VCaP (cell line): ENCODE measurements at regions not wholly inside any gene's neighbourhood (a gene's known extent, or its start where the extent isn't known, plus 50 kb on each side); places are given as distances from the start of the nearest gene placed in this dataset.

Source experiments
- H3K27ac ChIP-seq: fragments of 450-650 bp; 2 replicates; pipeline ENCODE4 v1.5.1; 2017
- TF ChIP-seq, protein P1 (sequence below): fragments of 450-650 bp; conservative IDR thresholded peaks from 2 replicates; pipeline ENCODE4 v1.5.1; 2017; ENCODE audit warnings: mild to moderate bottlenecking, moderate library complexity

GRCh38 chr11:105233285-105233684, 93.7 kb upstream of the CARD18 start:
- TF ChIP-seq, protein P1, sequence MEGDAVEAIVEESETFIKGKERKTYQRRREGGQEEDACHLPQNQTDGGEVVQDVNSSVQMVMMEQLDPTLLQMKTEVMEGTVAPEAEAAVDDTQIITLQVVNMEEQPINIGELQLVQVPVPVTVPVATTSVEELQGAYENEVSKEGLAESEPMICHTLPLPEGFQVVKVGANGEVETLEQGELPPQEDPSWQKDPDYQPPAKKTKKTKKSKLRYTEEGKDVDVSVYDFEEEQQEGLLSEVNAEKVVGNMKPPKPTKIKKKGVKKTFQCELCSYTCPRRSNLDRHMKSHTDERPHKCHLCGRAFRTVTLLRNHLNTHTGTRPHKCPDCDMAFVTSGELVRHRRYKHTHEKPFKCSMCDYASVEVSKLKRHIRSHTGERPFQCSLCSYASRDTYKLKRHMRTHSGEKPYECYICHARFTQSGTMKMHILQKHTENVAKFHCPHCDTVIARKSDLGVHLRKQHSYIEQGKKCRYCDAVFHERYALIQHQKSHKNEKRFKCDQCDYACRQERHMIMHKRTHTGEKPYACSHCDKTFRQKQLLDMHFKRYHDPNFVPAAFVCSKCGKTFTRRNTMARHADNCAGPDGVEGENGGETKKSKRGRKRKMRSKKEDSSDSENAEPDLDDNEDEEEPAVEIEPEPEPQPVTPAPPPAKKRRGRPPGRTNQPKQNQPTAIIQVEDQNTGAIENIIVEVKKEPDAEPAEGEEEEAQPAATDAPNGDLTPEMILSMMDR = no peak
- H3K27ac ChIP-seq = no peak overlapping the region

DNA sequence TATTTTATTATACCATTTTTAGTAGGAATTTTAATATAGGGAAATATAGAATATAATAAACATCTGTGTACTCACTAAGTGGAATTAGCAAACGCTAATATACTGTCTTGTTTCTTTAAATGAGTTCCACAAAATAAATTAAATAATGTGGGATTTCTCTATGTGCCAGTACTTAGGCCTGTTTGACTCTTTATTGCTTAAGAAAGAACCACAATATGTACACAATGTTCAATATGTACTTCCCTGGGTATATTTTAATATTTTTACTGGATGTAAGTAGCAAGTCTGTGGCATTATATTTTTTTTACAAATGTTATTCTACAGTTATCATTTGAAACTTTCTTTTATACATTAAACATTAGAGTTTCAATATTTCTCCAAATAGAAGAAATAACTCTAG, 92.5 kb upstream of the CARD18 start:
- H3K27ac ChIP-seq = no peak overlapping the region
- TF ChIP-seq, protein P1 = no peak

- H3K27ac ChIP-seq = no peak overlapping the region
- TF ChIP-seq, protein P1 = no peak
These were observed 91.0 kb upstream of the CARD18 start for GRCh38 chr11:105230586-105230985.

GRCh38 chr11:105229761-105230160, 90.2 kb upstream of the CARD18 start:
- no peak overlapping the region for H3K27ac ChIP-seq
- TF ChIP-seq, protein P1 = no peak

DNA sequence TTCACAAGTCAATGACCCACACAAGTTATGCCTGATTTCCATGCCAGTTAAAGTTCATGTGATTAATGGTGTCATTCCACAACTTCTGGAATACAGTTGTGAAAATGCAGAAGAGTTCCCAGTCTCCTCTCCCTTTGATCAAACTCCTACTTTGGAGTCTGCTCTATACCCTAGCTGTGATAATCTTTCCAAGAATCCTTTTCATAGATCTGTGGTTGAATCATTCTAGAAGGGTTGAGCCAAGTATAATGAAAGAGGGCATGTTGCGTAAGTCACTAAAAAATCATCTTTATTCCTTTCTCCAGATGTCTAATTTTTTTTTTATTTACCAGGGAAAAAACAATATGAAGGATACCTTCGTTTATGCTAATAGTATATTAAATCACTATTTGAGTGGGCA, 89.7 kb upstream of the CARD18 start:
- H3K27ac ChIP-seq = no peak overlapping the region
- TF ChIP-seq, protein P1 = no peak

DNA sequence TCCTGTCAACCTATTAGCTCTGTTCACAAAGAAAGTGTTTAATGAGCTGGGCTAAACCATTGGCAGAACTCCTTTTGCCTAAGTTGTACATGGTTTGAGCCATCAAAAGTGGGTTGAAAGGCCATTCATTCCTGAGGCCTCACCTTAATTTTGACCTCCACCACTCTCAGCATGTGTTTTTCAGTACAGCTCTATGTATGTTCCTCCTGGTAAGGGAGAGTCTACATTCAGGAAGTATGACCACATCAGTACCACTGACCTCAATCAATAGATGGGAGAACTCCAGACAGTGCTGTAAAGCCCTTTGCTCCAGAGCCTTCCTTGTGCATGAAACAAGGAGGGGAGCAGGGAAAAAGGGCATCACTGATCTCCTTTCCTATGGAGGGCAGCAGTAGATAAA, 87.8 kb upstream of the CARD18 start:
- TF ChIP-seq, protein P1 = no peak
- H3K27ac ChIP-seq = no peak overlapping the region

DNA sequence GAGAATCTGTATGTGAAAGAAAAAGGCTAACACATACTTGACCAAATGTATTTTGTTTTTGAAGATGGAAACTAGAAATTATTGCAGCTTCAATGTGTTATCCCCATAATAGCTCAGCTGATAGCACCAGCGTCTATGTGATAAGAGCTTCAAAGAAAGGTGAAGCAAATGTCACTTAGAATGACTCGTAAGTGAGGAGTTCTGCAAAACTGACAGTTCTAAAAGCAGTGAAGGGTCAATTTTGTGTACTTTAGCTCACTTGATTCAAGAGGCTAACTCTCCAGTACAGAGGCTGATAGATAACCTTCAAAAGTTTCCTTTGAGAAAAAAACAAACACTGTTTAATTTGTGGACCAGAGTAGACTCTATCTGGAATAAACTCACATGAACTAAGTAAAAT, 87.2 kb upstream of the CARD18 start:
- TF ChIP-seq, protein P1 = no peak
- H3K27ac ChIP-seq = no peak overlapping the region

DNA sequence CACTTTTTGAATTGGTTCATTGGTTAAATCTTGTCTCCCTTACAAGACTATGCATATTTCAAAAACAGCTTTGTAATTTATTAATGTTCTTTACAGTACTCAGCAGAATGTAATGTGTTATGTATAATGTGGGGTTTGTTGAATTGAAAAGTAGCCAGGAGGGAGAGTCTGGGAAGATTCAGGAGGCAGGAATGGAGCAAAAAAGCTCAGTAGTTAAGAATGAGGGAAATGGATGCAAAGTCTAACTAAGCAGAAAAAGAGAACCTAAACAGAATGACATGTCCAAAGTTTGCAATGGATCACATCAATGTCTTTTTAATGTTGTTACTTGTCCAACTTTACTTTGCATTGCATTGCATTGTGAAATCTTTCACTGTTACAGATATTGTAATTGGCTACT, 86.5 kb upstream of the CARD18 start:
- no peak overlapping the region for H3K27ac ChIP-seq
- TF ChIP-seq, protein P1 = no peak
